Karpas-422 (cell line): ENCODE measurements at regions not wholly inside any gene's neighbourhood (a gene's known extent, or its start where the extent isn't known, plus 50 kb on each side); places are given as distances from the start of the nearest gene placed in this dataset.

Experiments
- DNase-seq: peaks from one replicate; pipeline ENCODE4 v3.0.0-alpha.2; 2015
- H2AFZ ChIP-seq: fragments of 200-600 bp; sonication (generic); 2 replicates; pipeline ENCODE4 v1.6.1; 2014; ENCODE audit warnings: antibody characterized with exemption, low read length, mixed read lengths
- H3K27ac ChIP-seq: fragments of 200-600 bp; sonication (generic); 2 replicates; pipeline ENCODE4 v1.5.1; 2014; ENCODE audit warnings: mild to moderate bottlenecking, low read length, moderate library complexity
- H3K27me3 ChIP-seq: fragments of 200-600 bp; sonication (generic); 2 replicates; pipeline ENCODE4 v1.6.1; 2014; ENCODE audit warnings: low read length, mixed read lengths
- H3K36me3 ChIP-seq: fragments of 200-600 bp; sonication (generic); 2 replicates; pipeline ENCODE4 v1.6.1; 2014; ENCODE audit warnings: low read length, mixed read lengths; ENCODE audit not compliant: insufficient read depth
- H3K4me1 ChIP-seq: fragments of 200-600 bp; sonication (generic); 2 replicates; pipeline ENCODE4 v1.6.1; 2014; ENCODE audit warnings: mild to moderate bottlenecking, low read length, mixed read lengths
- H3K4me2 ChIP-seq: fragments of 200-600 bp; sonication (generic); 2 replicates; pipeline ENCODE4 v1.6.1; 2014; ENCODE audit warnings: low read length, low read depth, mild to moderate bottlenecking; ENCODE audit not compliant: poor library complexity, severe bottlenecking
- H3K4me3 ChIP-seq: fragments of 200-600 bp; sonication (generic); 2 replicates; pipeline ENCODE4 v1.5.1; 2014; ENCODE audit warnings: mild to moderate bottlenecking, antibody characterized with exemption, low read length, mixed read lengths
- H3K79me2 ChIP-seq: fragments of 200-600 bp; sonication (generic); 2 replicates; pipeline ENCODE4 v1.6.1; 2014; ENCODE audit warnings: mild to moderate bottlenecking, low read length, mixed read lengths
- H3K9ac ChIP-seq: fragments of 200-600 bp; sonication (generic); 2 replicates; pipeline ENCODE4 v1.6.0; 2014; ENCODE audit warnings: low read length
- H3K9me2 ChIP-seq: fragments of 200-600 bp; sonication (generic), shearing (Covaris generic); replicated peaks from 2 replicates; pipeline ENCODE4 v1.6.0; 2014; ENCODE audit warnings: mild to moderate bottlenecking, low read length, moderate library complexity; ENCODE audit not compliant: insufficient read depth
- H3K9me3 ChIP-seq: fragments of 300-700, 200-600 bp; sonication (generic); 2 replicates; pipeline ENCODE4 v1.6.1; 2014; ENCODE audit warnings: low read length, mixed read lengths
- H4K20me1 ChIP-seq: fragments of 200-600 bp; sonication (generic); 2 replicates; pipeline ENCODE4 v1.6.1; 2014; ENCODE audit warnings: mild to moderate bottlenecking, antibody characterized with exemption, low read length, low read depth; ENCODE audit not compliant: insufficient read depth

- H3K4me1 ChIP-seq = no peaks in the 10 kb centered on the region
- H3K4me2 ChIP-seq = no peak overlapping the region
- no peaks in the 10 kb centered on the region for H3K9me2 ChIP-seq
- H3K79me2 ChIP-seq = no peaks in the 10 kb centered on the region
- no peaks in the 10 kb centered on the region for H3K27me3 ChIP-seq
- H3K27ac ChIP-seq = no peak overlapping the region
- no peaks in the 10 kb centered on the region for H3K9me3 ChIP-seq
- no peak overlapping the region for H3K9ac ChIP-seq
- no peaks in the 10 kb centered on the region for H3K36me3 ChIP-seq
- no peaks in the 10 kb centered on the region for H4K20me1 ChIP-seq
- no peak overlapping the region for H2AFZ ChIP-seq
- H3K4me3 ChIP-seq = no peak overlapping the region
- DNase-seq = no peak
Observed at GRCh38 chr18:22538426-22538825, 120.7 kb upstream of the CTAGE1 start.

GRCh38 chr18:22539051-22539765, 121.5 kb upstream of the CTAGE1 start:
- Histone ChIP-seq H3K36me3 (no peaks in the 10 kb centered on the region), H3K4me2 (no peak overlapping the region), H2AFZ (no peak overlapping the region), H3K27ac (no peak overlapping the region), H4K20me1 (no peaks in the 10 kb centered on the region), H3K4me1 (no peaks in the 10 kb centered on the region), H3K4me3 (no peak overlapping the region), H3K9me3 (no peaks in the 10 kb centered on the region), H3K79me2 (no peaks in the 10 kb centered on the region), H3K27me3 (no peaks in the 10 kb centered on the region), H3K9me2 (no peaks in the 10 kb centered on the region), H3K9ac (no peak overlapping the region)
- no peak for DNase-seq

- Histone ChIP-seq H3K9me3 (no peaks in the 10 kb centered on the region), H3K36me3 (no peaks in the 10 kb centered on the region), H2AFZ (no peak overlapping the region), H3K4me1 (peaks cover 11% of the 10 kb centered on the region), H3K27me3 (no peaks in the 10 kb centered on the region), H3K4me2 (no peak overlapping the region), H3K79me2 (no peaks in the 10 kb centered on the region), H3K27ac (no peak overlapping the region), H4K20me1 (no peaks in the 10 kb centered on the region), H3K4me3 (no peak overlapping the region), H3K9ac (no peak overlapping the region), H3K9me2 (no peaks in the 10 kb centered on the region)
- DNase-seq = no peak
Observed at GRCh38 chr18:22541232-22541631, 123.5 kb upstream of the CTAGE1 start.

GRCh38 chr18:22542406-22542835, 124.7 kb upstream of the CTAGE1 start:
- DNase-seq = no peak
- H3K27me3 ChIP-seq = no peaks in the 10 kb centered on the region
- H3K4me3 ChIP-seq = no peak overlapping the region
- H3K79me2 ChIP-seq = no peaks in the 10 kb centered on the region
- H3K9me2 ChIP-seq = no peaks in the 10 kb centered on the region
- H2AFZ ChIP-seq = no peak overlapping the region
- peaks cover 11% of the 10 kb centered on the region for H3K4me1 ChIP-seq
- no peak overlapping the region for H3K27ac ChIP-seq
- no peaks in the 10 kb centered on the region for H4K20me1 ChIP-seq
- no peak overlapping the region for H3K4me2 ChIP-seq
- no peak overlapping the region for H3K9ac ChIP-seq
- H3K9me3 ChIP-seq = no peaks in the 10 kb centered on the region
- H3K36me3 ChIP-seq = no peaks in the 10 kb centered on the region

DNA sequence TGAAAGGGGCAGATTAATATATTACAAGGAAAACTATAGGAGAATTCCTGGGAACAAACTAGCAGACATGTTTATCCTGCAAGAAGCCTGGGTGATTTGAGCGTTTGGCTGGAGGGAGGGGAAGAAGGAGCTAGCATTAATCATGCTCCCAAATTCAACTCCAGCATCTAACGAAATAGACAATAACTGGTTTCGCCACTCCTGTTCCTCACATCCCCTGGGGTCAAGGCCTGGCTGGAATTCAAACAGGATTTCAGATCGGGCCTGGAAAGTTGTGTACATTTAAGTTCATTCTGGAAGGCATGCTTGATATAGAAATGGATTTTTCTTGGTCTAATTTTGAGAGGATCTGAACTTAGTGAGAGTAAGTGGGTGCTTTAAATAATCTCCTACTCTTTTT, 126.1 kb upstream of the CTAGE1 start:
- H3K4me1 ChIP-seq = peaks cover 11% of the 10 kb centered on the region
- H3K36me3 ChIP-seq = no peaks in the 10 kb centered on the region
- H2AFZ ChIP-seq = no peak overlapping the region
- DNase-seq = no peak
- H3K4me2 ChIP-seq = no peak overlapping the region
- no peaks in the 10 kb centered on the region for H3K9me2 ChIP-seq
- H3K27ac ChIP-seq = no peak overlapping the region
- no peak overlapping the region for H3K9ac ChIP-seq
- H3K27me3 ChIP-seq = no peaks in the 10 kb centered on the region
- H3K79me2 ChIP-seq = no peaks in the 10 kb centered on the region
- H3K9me3 ChIP-seq = no peaks in the 10 kb centered on the region
- no peaks in the 10 kb centered on the region for H4K20me1 ChIP-seq
- H3K4me3 ChIP-seq = no peak overlapping the region

DNA sequence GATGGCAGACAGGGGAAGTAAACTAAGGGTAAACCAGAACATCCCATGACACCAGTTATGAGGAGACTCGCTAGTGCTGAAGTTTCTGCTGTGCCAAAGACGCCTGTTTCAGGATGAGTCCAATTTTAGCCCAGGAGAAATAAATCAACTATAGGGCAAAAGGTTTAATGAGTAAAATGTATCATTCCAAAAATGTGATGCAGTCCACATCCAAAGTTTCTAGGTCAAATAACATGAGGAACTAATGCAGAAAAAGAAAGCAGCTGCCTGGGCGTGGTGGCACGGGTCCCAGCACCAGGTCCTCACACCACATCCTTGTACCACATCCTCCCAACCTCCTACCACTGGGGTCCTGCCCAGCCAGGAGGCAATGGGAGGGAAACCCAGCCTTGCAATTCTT, 126.9 kb upstream of the CTAGE1 start:
- H2AFZ ChIP-seq = no peak overlapping the region
- no peak overlapping the region for H3K27ac ChIP-seq
- H4K20me1 ChIP-seq = no peaks in the 10 kb centered on the region
- H3K9me3 ChIP-seq = no peaks in the 10 kb centered on the region
- H3K27me3 ChIP-seq = no peaks in the 10 kb centered on the region
- DNase-seq = no peak
- no peak overlapping the region for H3K9ac ChIP-seq
- H3K4me3 ChIP-seq = no peak overlapping the region
- no peak overlapping the region for H3K4me2 ChIP-seq
- H3K79me2 ChIP-seq = no peaks in the 10 kb centered on the region
- H3K36me3 ChIP-seq = no peaks in the 10 kb centered on the region
- H3K4me1 ChIP-seq = peaks cover 11% of the 10 kb centered on the region
- no peaks in the 10 kb centered on the region for H3K9me2 ChIP-seq

DNA sequence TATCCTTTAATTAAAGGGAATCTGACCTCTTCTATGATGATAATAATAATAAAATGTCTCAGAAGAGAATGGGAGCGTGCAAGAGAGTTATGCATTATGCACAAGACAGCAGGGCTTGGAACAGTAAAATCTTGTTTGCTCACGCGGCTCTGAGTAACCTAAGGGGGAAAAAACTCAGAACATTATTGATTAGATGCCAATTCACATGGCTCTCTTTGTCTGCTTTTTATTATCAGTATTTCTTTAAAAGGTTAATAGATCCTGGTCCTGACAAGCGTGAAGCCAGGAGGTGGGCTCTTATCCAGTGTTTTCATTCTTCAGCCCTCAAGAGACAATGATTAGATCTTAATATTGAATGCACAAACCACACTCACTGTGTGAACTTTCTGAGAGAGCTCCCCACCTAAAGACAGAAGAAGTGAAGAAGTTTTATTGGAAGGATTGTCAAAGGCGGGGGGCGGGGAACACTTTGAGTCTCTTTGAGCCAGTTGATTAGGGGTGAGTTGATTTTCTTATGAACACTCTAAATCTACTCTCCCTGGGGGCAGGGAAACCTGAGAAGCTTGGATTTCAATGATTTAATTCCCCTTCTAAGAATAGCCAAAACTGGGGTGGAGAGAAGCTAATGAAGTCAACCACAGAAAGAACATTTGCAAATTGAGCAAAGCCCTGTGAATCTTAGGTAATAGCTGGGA, 127.5 kb upstream of the CTAGE1 start:
- Histone ChIP-seq H4K20me1 (no peaks in the 10 kb centered on the region), H3K27me3 (no peaks in the 10 kb centered on the region), H3K9ac (no peak overlapping the region), H3K4me3 (no peak overlapping the region), H2AFZ (no peak overlapping the region), H3K27ac (no peak overlapping the region), H3K4me1 (peaks cover 11% of the 10 kb centered on the region), H3K9me2 (no peaks in the 10 kb centered on the region), H3K9me3 (no peaks in the 10 kb centered on the region), H3K79me2 (no peaks in the 10 kb centered on the region), H3K36me3 (no peaks in the 10 kb centered on the region), H3K4me2 (no peak overlapping the region)
- DNase-seq = peak; percentile 42

GRCh38 chr18:22546905-22547570, 129.3 kb upstream of the CTAGE1 start:
- Histone ChIP-seq H3K9me2 (no peaks in the 10 kb centered on the region), H3K27me3 (no peaks in the 10 kb centered on the region), H3K9ac (no peak overlapping the region), H3K79me2 (no peaks in the 10 kb centered on the region), H4K20me1 (no peaks in the 10 kb centered on the region), H3K4me3 (no peak overlapping the region), H3K4me2 (no peak overlapping the region), H2AFZ (no peak overlapping the region), H3K4me1 (peaks cover 11% of the 10 kb centered on the region), H3K9me3 (no peaks in the 10 kb centered on the region), H3K36me3 (no peaks in the 10 kb centered on the region), H3K27ac (no peak overlapping the region)
- DNase-seq = no peak
